HG02571 (cell line): ENCODE measurements at regions not wholly inside any gene's neighbourhood (a gene's known extent, or its start where the extent isn't known, plus 50 kb on each side); places are given as distances from the start of the nearest gene placed in this dataset.
"Not testable (repeated sequence)": the region's sequence is repeated elsewhere in the genome, so short reads cannot be mapped to it uniquely, and the experiment has no call there.

Experiments
- ATAC-seq: cut with Tn5 transposase; IDR thresholded peaks from one replicate; pipeline ENCODE4 v1.9.1; 2021; ENCODE audit warnings: mild to moderate bottlenecking, moderate library complexity; ENCODE audit not compliant: unreplicated experiment

GRCh38 chr2:208921358-208921757 lies 502.5 kb upstream of the MAP2 start:
- ATAC-seq = not testable (repeated sequence)

- no peak for ATAC-seq
Measured at GRCh38 chr2:208927867-208928266, 496.0 kb upstream of the MAP2 start.

DNA sequence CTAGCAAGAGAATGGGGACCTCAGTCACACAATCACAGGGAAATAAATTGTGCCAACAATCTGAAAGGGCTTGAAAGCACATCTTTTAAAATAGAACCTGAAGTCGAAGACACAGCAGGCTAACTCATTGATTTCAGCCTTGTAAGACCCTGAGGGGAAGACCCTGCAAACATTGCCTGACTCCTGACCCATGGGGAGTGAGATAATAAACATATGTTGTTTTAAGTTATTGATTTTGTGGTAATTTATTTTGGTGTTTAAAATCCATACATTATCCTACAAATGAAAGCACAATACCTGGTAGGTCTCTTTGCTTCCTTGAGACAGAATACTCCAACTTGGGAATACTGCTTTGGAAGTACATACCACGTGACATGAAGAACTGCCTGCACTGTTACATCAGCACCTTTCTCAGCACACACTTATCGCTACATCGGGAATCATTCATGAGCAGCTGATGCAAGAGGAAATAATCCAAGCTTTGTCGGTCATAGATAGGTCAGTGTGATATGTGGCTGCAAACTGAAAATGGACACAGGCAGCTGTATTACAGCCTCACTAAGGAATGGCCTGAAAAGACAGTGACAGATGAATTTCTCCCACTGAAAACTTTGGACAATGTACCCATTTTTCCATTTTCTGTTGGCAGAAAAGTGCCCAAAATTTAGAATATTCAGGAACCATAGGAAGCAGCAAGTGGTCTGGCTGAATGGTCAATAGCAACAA lies 494.5 kb upstream of the MAP2 start:
- no peak for ATAC-seq

GRCh38 chr2:208929894-208930427 lies 493.9 kb upstream of the MAP2 start:
- ATAC-seq = no peak

GRCh38 chr2:208935531-208935930 lies 488.3 kb upstream of the MAP2 start:
- ATAC-seq = no peak

DNA sequence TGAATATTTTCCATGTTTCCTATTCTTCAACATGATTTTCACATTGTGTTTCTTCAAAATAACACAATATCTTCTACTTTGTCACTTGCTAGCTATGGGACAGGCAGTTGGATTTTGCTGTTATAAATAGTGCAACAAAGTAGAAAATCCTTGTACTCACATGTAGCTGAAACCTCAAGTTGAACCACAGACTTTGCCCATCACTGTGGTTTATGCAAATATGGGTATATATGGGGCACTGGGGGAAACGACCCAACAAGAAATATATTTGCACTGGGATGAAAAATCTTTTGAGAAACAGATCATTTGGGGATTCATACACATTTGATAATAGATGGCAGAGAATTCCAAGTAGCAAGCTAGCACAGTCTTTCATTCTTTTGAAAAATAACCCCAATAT lies 486.3 kb upstream of the MAP2 start:
- ATAC-seq = no peak

- no peak for ATAC-seq
Measured at GRCh38 chr2:208939852-208940251, 484.0 kb upstream of the MAP2 start.

- ATAC-seq = no peak
Measured at GRCh38 chr2:208945719-208946256, 478.1 kb upstream of the MAP2 start.

GRCh38 chr2:208948073-208948472 lies 475.8 kb upstream of the MAP2 start:
- ATAC-seq = no peak

DNA sequence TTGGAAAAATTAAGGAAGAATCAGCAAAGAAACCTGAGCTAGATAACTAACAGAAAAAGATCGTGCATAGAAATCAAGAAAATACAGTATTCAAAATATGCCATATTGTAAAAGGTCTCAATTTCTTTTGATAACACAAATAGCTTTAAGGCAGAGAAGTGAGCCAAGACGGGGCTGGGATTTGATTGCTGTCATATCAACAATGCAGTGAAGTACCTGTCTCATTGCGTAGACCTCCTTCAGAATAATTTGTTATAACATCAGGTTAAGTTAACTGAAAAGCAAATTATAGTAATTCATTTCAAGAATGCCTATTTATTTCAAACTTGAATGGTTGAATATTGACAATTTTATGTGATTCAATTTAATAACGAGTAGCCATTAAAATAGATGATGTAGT lies 453.8 kb upstream of the MAP2 start:
- no peak for ATAC-seq

DNA sequence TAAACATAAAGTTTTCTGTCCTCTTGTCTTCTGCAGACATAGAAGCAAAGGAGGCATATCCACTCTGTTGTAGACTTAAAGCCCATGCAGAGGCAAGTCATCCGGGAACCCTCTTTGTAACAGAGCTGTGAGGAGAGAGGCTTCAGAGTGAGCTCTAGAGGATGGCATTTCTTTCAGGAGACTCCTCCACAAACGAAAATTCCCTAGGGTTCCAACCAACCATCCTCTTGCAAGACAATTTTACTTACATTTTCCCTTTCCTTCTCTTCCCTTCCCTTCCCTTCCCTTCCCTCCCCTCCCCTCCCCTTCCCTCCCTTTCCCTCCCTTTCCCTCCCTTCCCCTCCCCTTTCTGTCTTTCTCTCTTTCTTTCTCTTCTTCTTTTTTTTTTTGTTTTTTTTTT lies 446.3 kb upstream of the MAP2 start:
- no peak for ATAC-seq

DNA sequence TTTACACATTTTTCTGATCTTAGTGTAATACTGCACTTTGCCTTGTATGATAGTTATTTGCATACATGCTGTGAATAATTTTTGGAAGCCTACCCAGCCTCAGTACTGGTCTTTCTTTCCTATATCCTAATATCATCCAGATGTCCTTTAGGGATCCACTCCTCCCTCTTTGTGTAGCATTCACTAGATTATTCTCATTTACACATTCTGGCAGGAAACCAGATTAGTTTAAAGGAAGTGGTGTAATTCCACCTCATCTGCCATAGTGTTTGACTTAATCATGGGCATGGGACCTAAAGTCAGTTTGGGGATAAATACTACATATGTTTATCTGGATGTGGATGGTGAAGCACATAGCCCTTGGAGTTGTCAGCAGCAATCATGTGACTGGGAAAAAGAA lies 444.9 kb upstream of the MAP2 start:
- no peak for ATAC-seq

GRCh38 chr2:208980321-208980720 lies 443.5 kb upstream of the MAP2 start:
- ATAC-seq = no peak

DNA sequence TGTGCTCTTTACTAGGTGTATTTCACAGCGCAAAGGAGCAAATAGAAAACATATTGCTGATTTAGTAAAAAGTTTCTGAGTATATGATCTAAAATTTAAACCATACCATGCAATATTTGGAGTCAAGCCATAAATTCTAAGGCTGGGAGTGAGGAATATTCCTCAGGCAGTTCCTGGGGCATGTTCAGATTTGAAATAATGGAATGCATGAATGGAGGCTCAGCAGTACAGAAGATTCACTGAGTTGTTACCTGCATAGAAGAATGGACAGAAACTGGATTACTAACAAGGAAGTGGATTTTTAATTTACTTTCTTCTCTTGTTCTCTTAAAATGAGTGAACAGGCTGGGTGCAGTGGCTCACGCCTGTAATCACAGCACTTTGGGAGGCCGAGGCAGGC lies 441.0 kb upstream of the MAP2 start:
- no peak for ATAC-seq

- no peak for ATAC-seq
Measured at GRCh38 chr2:208983486-208983885, 440.4 kb upstream of the MAP2 start.

GRCh38 chr2:208984376-208985090 lies 439.3 kb upstream of the MAP2 start:
- no peak for ATAC-seq

DNA sequence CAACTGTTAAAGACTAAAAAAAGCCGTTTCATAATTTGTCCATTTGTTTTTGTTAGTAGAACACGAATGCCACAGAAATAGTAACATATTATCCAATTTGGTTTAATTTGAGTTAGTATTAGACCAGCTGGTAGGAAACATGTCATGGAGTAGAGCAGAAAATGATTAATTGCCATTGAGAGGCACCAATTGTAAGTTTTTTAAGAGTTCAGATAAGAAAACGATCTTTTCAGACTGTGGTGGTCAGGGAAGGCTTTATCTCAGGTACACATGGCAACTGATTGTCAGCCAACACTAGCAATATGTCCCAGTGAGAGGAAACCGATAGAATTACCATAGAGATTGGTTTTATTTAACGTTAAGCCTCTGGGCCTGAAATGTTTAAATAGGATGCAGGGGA lies 438.2 kb upstream of the MAP2 start:
- no peak for ATAC-seq

GRCh38 chr2:208990716-208991115 lies 433.1 kb upstream of the MAP2 start:
- ATAC-seq = no peak

DNA sequence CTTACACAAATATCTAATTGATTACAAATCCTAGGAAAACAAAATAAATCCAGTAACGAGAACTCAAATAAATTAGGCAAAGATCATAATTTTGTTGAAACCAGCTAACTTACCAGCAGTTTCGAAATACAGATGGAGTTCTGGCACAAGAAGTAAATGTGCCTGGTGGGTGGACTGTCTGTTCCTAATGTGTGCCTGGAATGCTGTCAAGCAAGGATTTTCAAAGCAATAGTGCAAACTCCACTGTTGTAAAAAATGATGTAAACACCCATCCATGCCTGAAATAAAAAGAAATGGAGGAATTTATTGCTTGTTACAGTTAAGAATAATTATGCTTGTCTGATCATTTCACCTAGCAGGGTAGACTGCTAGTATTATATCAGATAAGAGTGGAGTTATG lies 423.9 kb upstream of the MAP2 start:
- ATAC-seq = no peak

- ATAC-seq = no peak
Measured at GRCh38 chr2:209002054-209002453, 421.8 kb upstream of the MAP2 start.

DNA sequence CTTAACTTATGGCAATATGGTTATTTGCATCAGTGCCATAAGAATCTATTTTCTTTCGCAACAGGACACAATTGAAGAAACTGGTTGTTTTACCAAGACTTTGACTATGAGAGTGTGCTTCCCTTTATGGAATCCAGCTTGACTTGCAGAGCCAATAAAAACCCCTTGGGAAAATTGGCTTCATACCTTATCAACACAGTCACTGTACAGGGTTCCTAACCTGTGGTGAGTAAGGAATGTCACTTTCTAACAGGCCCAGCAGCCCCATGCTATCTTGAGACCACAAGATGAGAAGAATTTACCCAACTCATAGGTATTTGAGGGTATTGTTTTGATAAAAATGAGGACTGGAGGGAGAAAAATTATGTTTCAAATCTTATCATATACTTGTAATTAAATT lies 418.5 kb upstream of the MAP2 start:
- no peak for ATAC-seq

GRCh38 chr2:209008636-209009287 lies 415.1 kb upstream of the MAP2 start:
- no peak for ATAC-seq
